ENCODE measurements at regions not wholly inside any gene's neighbourhood (a gene's known extent, or its start where the extent isn't known, plus 50 kb on each side); places are given as distances from the start of the nearest gene placed in this dataset.
"Not testable (repeated sequence)": the region's sequence is repeated elsewhere in the genome, so short reads cannot be mapped to it uniquely, and the experiment has no call there.

DNA sequence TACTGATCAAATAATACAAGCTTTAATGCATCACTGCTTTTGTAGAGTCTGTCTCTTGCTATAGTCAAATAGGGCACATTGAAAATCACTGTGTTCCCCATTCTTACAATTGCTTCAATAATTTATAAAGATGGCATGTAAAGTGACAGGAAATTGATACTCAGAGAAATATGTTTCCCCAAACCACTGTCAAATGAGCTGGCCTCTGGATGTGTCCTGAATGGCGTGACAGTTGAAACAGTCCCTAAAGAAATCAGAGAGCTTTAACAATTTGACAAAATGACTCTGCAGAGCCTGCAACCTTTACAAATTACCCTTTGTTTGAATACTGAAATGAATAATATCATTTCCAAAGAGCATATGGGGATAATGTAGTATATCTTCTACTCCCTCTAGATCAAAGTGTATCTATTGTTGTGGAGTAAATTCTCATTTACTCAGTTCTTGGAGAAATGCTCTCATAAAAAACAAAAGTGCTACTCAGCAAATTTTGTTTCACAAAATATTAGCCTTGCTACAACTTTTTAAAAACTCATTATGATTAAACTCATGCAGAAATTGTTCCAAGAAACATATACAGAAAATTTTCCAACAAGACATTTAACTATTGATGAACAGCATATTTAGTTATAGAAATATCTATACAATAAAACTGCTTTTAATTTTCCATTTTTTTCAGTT, 763.2 kb upstream of the SPRY2 start:
- ATAC-seq (ENCODE audit: low FRiP score in 2 of 2) (no peak), DNase-seq (no peak)
- no peak overlapping the region for H3K4me3 ChIP-seq
- WGBS, 2 donors = 76 to 86% methylated on average over 1 of the region's 1 CpG
- H3K36me3 ChIP-seq = no peaks in the 10 kb centered on the region
- H3K9me3 ChIP-seq = no peaks in the 10 kb centered on the region
- no peak overlapping the region for H3K27ac ChIP-seq
- TF ChIP-seq POLR2A (IDR thresholded peaks at IDR 0.05) (no peak), POLR2AphosphoS5 (IDR thresholded peaks at IDR 0.05) (no peak), EP300 (IDR thresholded peaks at IDR 0.05) (no peak)
- TF ChIP-seq, protein P1, sequence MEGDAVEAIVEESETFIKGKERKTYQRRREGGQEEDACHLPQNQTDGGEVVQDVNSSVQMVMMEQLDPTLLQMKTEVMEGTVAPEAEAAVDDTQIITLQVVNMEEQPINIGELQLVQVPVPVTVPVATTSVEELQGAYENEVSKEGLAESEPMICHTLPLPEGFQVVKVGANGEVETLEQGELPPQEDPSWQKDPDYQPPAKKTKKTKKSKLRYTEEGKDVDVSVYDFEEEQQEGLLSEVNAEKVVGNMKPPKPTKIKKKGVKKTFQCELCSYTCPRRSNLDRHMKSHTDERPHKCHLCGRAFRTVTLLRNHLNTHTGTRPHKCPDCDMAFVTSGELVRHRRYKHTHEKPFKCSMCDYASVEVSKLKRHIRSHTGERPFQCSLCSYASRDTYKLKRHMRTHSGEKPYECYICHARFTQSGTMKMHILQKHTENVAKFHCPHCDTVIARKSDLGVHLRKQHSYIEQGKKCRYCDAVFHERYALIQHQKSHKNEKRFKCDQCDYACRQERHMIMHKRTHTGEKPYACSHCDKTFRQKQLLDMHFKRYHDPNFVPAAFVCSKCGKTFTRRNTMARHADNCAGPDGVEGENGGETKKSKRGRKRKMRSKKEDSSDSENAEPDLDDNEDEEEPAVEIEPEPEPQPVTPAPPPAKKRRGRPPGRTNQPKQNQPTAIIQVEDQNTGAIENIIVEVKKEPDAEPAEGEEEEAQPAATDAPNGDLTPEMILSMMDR (IDR thresholded peaks at IDR 0.05) = no peak
- H3K4me1 ChIP-seq = no peaks in the 10 kb centered on the region
- no peaks in the 10 kb centered on the region for H3K27me3 ChIP-seq

DNA sequence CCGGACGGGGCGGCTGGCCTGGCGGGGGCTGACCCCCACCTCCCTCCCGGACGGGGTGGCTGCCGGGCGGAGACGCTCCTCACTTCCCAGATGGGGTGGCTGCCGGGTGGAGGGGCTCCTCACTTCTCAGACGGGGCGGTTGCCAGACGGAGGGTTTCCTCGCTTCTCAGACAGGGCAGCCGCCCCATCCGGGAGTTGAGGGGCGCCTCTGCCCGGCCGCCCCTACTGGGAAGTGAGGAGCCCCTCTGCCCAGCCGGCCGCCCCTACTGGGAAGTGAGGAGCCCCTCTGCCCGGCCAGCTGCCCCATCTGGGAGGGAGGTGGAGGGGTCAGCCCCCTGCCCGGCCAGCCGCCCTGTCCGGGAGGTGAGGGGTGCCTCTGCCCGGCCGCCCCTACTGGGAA, 761.1 kb upstream of the SPRY2 start:
- DNase-seq = peak in 1 of 2 donors; percentile 69
- not testable (repeated sequence) for H3K4me1 ChIP-seq; H3K27me3 ChIP-seq; H3K4me3 ChIP-seq; H3K9me3 ChIP-seq; H3K36me3 ChIP-seq; ATAC-seq (ENCODE audit: low FRiP score in 2 of 2); H3K27ac ChIP-seq
- 91 to 96% methylated on average over 18 to 20 of the region's 27 CpGs for WGBS, 2 donors

DNA sequence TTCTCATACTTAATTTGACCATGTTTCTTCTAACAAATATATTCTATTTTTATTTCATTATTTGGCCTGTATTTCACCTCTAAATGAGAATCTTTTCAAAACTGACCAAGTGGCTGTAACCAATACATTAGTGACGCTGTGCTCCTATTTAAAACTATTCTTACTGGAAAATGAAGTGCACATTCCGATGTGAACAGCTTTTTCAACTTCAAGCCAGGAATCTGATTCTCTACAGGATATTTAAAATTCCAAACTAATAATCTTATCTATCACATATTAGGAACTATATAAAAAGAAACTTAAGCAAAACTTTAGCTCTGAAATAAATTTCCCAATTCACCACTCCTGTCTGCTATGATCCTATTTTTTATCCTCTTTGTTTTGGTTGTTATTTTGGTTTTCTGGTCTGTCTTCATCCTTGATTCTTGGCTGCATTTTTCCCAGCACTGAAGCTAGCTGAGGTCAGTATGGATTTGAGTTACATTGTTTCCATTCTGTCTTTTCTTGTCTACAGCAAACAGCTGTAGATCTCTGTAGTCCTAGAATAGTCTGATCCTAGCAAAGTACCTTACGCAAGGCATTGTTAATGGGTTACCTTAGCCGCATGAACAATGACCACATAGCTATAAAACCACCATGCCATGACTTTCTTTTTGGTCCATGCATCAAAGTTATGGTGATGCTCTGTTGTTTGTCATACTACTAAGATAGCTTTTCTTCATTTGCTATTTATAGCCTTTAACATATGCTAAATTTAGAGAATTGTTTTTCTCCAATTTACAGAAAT, 748.6 kb upstream of the SPRY2 start:
- Histone ChIP-seq H3K36me3 (no peaks in the 10 kb centered on the region), H3K27me3 (no peaks in the 10 kb centered on the region), H3K4me3 (no peak overlapping the region), H3K4me1 (no peaks in the 10 kb centered on the region), H3K27ac (no peak overlapping the region), H3K9me3 (no peaks in the 10 kb centered on the region)
- no peak for TF ChIP-seq EP300 (IDR thresholded peaks at IDR 0.05)
- no peak for TF ChIP-seq POLR2AphosphoS5 (IDR thresholded peaks at IDR 0.05)
- TF ChIP-seq, protein P1 (IDR thresholded peaks at IDR 0.05) = no peak
- no peak for TF ChIP-seq POLR2A (IDR thresholded peaks at IDR 0.05)
- WGBS, 2 donors = 75 to 85% methylated on average over 4 of the region's 4 CpGs
- DNase-seq (no peak), ATAC-seq (ENCODE audit: low FRiP score in 2 of 2) (no peak)

DNA sequence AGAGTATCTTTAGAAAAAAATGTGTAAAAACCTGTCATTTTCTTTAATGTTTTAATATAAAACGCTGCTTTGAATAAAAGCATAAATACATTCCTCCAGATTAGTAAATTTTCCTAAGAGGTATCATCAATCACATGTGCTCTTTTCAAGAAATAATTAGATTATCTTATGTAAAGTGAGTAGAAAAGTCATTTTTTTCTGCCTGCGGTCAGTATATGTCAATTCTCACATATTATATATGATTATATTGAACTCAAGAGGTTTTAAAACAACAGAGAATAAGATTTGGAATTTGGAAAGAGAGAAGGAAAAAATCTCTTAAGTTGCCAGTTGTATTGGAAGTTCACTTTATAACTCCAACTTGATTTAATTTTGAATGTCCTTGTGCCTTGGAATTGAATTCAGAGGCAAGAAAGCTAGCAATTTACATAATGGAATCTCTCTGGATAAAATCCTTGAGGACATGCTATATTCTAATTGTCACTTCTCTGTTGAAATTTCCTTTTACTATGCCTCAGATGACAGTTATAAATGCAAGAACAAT, 740.1 kb upstream of the SPRY2 start:
- WGBS, 2 donors = 78 to 79% methylated on average over 2 of the region's 2 CpGs
- no peak overlapping the region for H3K27ac ChIP-seq
- no peaks in the 10 kb centered on the region for H3K27me3 ChIP-seq
- no peaks in the 10 kb centered on the region for H3K9me3 ChIP-seq
- TF ChIP-seq POLR2A (IDR thresholded peaks at IDR 0.05) (no peak), POLR2AphosphoS5 (IDR thresholded peaks at IDR 0.05) (no peak), EP300 (IDR thresholded peaks at IDR 0.05) (no peak)
- TF ChIP-seq, protein P1 (IDR thresholded peaks at IDR 0.05) = no peak
- DNase-seq (no peak), ATAC-seq (ENCODE audit: low FRiP score in 2 of 2) (no peak)
- H3K4me3 ChIP-seq = no peak overlapping the region
- H3K4me1 ChIP-seq = no peaks in the 10 kb centered on the region
- H3K36me3 ChIP-seq = no peaks in the 10 kb centered on the region

DNA sequence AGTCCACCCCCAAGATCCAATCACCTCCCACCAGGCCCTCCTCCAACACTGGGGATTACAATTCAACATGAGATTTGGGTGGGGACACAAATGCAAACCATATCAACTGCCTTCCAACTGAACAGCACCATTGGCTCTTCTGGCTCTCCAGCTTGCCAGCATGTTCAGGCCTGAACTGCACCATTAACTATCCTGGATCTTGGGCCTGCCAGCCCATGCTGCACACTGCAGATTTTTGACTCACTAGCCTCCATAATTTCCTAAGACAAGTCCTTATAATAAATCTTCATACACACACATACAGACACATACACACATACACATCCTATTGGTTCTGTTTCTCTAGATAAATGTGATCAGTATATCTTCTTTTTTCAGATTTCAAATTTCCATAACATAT, 737.1 kb upstream of the SPRY2 start:
- H3K36me3 ChIP-seq = no peaks in the 10 kb centered on the region
- ATAC-seq (ENCODE audit: low FRiP score in 2 of 2) (no peak), DNase-seq (no peak)
- H3K9me3 ChIP-seq = no peaks in the 10 kb centered on the region
- no peaks in the 10 kb centered on the region for H3K27me3 ChIP-seq
- H3K4me3 ChIP-seq = no peak overlapping the region
- H3K4me1 ChIP-seq = no peaks in the 10 kb centered on the region
- TF ChIP-seq POLR2A (IDR thresholded peaks at IDR 0.05) (no peak), EP300 (IDR thresholded peaks at IDR 0.05) (no peak), POLR2AphosphoS5 (IDR thresholded peaks at IDR 0.05) (no peak)
- TF ChIP-seq, protein P1 (IDR thresholded peaks at IDR 0.05) = no peak
- H3K27ac ChIP-seq = no peak overlapping the region

DNA sequence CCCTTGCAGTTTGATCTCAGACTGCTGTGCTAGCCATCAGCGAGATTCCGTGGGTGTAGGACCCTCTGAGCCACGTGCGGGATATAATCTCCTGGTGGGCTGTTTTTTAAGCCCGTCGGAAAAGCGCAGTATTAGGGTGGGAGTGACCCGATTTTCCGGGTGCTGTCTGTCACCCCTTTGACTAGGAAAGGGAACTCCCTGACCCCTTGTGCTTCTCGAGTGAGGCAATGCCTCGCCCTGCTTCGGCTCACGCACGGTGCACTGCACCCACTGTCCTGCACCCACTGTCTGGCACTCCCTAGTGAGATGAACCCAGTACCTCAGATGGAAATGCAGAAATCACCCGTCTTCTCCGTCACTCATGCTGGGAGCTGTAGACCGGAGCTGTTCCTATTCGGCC, 728.9 kb upstream of the SPRY2 start:
- not testable (repeated sequence) for H3K27me3 ChIP-seq; H3K4me1 ChIP-seq; H3K27ac ChIP-seq; ATAC-seq (ENCODE audit: low FRiP score in 2 of 2); H3K4me3 ChIP-seq; H3K9me3 ChIP-seq; H3K36me3 ChIP-seq
- peak in 1 of 2 donors; percentile 13 for DNase-seq
- WGBS, 2 donors = 92 to 95% methylated on average over 18 of the region's 18 CpGs

All from upper lobe of left lung (tissue), 6 donors.